Fibroblast of the conjunctiva (primary cell): ENCODE measurements at regions not wholly inside any gene's neighbourhood (a gene's known extent, or its start where the extent isn't known, plus 50 kb on each side); places are given as distances from the start of the nearest gene placed in this dataset.

ENCODE experiments used
- DNase-seq: peaks from one replicate; pipeline ENCODE4 v3.0.0-alpha.2; 2010; ENCODE audit warnings: low read depth

- DNase-seq = no peak
These were observed 51.6 kb upstream of the NLRP1 start for GRCh38 chr17:5635949-5636348.

GRCh38 chr17:5638596-5638995 is 54.3 kb upstream of the NLRP1 start:
- no peak for DNase-seq

DNA sequence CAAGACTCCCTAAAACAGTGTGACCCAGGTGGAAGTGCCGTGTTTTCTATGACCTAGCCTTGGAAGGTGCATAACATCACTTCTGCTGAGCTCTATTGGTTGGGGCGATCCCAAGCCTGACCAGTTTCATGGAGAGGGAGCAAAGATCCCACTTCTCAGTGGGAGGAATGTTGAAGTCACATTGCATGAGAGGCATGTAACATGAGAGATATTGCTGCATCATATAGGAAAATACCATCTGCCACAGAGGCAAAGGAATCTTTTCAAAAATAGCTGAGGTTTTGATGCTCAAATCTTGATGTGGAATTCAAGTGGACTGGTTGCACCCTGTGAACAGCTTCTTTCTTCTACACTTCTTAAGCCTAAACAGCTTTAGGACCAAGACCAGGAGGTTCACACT is 56.4 kb upstream of the NLRP1 start:
- DNase-seq = no peak

- DNase-seq = no peak
These were observed 58.4 kb upstream of the NLRP1 start for GRCh38 chr17:5642752-5643151.

GRCh38 chr17:5644065-5644464 is 59.8 kb upstream of the NLRP1 start:
- DNase-seq = no peak

DNA sequence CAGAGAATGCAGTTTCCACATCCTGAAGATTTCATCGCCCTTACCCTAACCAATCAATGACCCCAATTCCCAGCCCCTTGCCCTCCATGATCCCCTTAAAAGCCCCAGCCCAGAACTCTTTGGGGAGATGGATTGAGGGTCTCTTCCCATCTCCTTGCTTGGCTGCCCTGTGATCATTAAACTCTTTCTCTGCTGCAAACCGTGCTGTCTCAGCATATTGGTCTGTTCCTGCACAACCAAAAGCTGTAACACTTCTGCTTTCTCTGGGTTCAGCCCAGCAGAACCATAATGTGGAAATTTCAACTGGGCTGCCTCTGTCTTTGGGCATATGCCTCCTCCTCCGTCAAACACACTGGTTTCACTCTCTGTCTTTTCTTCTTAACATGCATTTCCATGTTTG is 67.0 kb upstream of the NLRP1 start:
- DNase-seq = no peak

DNA sequence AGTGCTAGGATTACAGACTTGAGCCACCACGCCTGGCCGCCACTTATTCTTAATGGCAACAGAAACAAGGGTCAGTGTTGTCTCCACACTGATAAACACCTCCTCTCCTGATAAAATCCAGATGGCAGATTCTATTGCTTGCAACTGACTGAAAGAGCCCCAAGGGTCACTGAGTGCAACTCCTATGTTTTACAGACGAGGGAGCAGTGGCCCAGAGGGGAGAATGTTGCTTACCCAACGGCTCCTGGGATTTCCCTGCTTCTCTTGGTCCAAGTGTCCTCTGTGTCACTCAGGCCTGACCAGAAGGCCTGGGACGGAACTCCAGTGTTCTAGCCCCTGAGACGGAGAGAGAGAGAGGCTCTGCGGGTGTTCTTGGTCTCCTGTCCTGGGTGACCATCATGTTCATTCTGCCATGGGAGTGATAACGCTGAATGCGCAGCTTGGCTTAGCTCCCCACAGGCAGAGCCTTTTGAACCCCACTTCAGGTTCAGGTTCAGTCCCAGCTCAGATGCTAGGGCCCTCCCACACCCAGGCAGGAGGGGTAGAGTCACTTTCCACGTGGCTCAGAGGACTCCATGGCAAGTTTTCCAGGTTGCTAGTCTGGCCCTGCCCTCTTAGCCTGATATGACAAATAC is 77.3 kb upstream of the NLRP1 start:
- no peak for DNase-seq

DNA sequence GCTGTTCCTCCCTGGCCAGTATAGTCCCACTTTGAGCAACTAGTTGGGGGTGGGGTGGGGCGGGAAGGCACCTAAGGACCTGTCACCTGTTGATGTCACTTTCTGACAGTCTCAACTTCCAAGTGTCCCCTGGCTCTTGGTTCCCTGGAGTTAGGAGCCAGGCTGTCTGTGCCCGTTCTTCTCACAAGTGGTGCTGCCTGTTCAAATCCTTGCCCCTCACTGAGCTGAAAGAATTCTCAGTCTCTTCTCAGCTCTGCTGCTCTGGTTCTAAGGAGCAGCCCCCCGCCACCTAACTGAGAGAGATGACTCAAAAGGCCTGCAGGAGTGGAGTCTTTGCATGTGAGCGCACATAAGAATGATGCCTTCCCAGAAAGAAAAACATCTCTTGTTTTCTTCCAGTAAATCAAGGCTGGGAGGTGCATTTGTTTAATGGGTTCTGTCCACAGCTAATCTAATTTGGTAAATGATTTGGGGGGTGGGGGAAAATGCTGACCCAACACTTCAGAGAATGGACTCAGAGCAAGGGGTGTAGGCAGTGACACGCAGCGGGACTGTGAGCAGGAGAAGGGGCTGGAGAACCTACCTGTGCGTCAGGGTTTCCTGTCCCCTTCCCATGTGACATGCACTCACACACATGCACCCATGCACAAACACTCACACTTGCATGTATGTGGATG is 78.2 kb upstream of the NLRP1 start:
- DNase-seq = no peak

- no peak for DNase-seq
These were observed 80.9 kb upstream of the NLRP1 start for GRCh38 chr17:5665164-5665563.

DNA sequence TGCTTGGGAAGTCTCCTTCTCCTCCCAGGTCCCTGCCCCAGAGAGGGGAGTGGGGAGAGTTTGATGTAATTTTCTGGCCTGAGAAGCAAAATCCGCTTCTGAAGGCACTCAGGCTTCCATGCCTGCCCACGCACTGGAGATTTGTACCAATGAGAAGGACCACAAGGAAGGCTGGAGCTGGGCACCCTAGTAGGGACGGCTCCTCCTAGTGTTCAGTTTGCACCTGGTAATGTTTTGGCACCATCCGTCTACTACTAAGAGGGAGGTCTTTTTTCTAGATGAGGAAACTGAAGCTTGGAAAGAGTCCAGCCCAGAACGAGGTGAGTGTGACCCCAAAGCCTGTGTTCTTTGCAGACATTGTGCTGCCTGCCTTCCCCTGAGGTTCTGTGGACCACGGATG is 83.6 kb upstream of the NLRP1 start:
- no peak for DNase-seq

- no peak for DNase-seq
These were observed 84.3 kb upstream of the NLRP1 start for GRCh38 chr17:5668557-5669138.

GRCh38 chr17:5669191-5669590 is 84.9 kb upstream of the NLRP1 start:
- no peak for DNase-seq

GRCh38 chr17:5672141-5672540 is 87.8 kb upstream of the NLRP1 start:
- DNase-seq = no peak

DNA sequence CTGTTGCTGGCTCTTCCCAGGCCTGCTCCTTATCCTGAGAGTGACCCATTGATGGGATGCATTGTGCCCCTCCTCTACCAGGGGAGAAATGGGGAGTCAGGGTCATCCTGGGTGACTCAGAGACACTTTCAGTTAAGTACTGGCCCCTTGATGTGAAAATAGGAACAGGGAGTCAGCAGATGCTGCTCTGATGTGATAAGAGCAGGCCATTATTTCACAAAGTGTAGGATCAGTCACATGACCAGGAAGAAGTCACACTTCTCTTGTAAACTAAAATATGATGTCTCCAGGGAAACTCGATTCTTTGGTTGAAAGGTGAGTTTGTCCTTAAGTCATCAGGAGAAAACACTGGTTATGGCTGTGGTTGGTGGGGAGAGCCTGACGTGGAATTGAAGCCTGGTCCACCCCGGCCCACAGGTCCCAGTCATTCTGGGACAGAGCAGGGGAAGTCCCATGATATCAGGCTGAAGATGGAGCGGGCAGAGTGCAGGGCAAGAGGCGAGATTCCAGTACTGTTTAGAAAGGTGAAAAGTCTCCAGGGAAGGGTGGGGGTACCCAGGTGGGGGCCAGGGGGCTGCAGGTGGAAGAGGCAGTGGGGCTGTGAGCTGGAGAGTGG is 88.6 kb upstream of the NLRP1 start:
- no peak for DNase-seq

DNA sequence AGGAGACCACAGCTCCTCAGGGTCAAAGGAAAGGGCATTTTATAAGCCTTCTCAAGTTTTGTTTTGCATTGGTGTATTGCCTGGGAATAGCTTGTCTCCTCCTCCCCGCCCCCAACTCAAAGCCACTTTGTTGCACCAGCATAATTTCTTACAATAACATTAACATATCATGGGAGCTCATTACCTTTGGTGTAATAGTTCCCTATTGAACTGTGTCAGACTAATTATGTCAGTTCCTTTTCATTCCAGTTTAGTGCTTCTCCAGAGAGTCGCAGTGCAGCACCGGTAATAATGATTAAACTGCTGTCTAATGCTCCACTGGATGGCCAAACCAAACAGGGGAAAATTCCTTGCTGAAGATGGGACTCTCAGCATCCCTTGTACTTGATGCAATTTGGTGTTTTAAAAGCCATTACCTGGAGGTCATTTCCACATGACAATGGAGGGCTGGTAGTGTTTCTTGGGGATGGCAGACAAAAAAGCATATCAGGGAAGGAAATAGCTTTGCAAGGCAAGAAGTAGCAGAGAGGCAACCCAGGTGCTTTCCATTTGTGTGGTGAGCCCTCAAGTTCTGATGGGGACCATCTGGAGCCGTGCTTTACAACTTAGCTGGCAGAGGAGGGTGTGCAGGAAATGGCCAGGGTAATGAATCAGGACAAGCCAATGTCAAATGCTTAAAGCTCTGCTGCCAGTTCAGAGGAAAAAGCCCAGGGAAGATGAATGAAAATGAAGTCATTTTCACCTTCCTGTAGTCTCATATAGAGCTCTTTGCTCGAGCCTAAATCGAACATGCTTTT is 91.5 kb upstream of the NLRP1 start:
- DNase-seq = no peak

- no peak for DNase-seq
These were observed 93.3 kb upstream of the NLRP1 start for GRCh38 chr17:5677620-5678019.

- DNase-seq = no peak
These were observed 93.9 kb upstream of the NLRP1 start for GRCh38 chr17:5678171-5678570.

DNA sequence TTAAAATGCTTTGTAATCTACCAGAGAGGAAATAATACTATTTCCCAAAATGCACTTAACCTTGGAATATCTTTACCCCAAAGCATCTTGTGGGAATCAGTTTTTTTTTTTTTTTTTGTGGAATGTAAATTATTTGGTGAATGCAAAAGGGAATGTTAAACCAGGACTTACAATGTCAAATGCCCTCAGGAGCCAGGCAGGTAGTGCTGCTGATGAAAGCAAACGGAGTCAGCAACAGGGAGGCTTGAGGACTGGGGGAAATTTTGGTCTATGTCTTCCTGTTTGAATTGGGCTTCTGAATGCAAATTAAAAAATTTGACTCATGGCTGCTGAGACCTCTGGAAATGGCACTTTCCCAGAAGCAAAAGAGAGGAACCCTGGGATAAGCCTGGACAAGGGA is 96.5 kb upstream of the NLRP1 start:
- DNase-seq = no peak

DNA sequence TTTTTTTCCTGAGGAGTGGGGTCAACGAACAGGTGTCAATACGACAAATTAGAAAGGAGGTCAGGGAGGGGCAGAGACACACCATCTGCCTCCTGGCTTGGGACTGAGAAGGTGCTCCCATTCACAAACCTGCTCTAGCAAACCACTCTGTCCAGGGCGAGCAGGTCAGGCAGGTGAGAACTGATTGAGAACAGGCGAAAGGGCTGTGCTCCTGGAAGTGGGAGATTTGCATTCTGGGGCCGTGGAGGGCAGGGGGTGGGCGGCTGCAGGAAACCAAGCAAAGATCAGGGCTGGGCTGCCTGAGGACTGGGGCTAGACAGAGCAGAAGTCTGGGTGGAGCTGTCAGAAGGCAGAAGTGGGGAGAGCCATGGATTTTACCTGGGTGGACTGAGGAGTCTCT is 98.9 kb upstream of the NLRP1 start:
- no peak for DNase-seq

DNA sequence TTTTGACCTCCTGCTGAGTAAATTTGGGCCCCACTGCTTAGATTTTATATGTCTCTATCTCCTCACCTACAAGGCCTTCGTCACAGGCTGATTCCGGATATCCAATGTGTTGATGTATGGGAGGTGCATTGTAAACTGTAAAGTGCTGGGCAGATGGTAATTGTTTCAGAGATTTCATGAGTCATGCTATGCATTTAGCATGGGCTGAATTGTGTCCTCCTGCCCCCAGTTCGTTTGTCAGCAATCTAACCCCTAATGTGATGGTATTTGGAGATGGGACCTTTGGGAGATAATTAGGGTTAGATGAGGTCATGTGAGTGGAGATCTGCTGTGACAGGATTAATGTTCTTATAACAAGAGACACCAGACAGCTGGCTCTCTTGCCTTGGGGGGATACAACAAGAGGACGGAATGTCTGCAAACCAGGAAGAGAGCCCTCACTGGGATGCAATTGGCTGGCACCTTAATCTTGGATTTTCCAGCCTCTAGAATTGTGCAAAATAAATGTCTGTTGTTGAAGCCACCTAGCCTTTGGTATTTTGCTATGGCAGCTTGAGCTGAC is 101.8 kb upstream of the NLRP1 start:
- DNase-seq = no peak

- no peak for DNase-seq
These were observed 103.3 kb upstream of the NLRP1 start for GRCh38 chr17:5687646-5688045.

DNA sequence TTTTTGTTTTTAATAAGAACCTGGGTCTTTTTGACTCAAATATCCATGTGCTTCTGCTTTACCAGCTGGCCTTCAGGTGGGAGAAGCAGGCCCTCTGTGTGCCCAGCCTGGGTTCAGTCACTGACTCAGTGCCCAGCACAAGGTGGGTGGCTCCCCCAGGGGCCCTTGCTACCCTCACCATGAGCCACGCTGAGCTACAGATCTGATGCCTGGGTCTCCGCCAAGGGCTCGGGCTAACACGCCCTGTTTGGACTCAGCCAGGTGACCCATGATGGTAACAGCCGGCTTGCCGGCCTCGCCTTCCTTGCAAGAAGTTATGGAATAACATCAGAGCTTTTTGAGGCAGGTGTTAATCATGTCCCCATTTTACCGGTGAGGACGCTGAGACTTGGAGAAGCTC is 109.5 kb upstream of the NLRP1 start:
- no peak for DNase-seq
